ENCODE measurements at regions not wholly inside any gene's neighbourhood (a gene's known extent, or its start where the extent isn't known, plus 50 kb on each side); places are given as distances from the start of the nearest gene placed in this dataset.

DNA sequence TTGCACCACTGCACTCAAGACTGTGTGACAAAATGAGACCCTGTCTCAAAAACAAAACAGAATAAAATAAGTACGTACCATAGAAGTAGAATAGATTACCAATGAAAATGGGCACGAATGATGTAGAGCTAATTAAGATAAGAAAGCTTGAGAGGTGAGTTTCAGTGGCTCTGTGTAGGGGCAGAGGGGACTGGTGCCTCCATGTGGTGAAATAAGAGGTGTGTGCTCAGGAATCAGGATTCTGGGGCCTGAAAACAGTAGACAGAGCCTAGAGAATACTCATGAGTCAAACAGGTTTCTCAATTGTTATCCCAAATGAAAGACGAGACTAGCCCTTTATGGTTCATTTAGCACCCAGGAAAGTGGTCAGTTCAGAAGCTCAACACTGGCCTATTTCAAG lies 1145.1 kb downstream of the FLRT2 start:
- Histone ChIP-seq H3K23ac (ENCODE audit: low read depth, low read length) (no peak overlapping the region), H3K9ac (ENCODE audit: low read depth, low read length) (no peak overlapping the region), H3K4me2 (ENCODE audit: low read depth, low read length) (no peak overlapping the region), H2AK9ac (replicated peaks; ENCODE audit: low read depth, low read length, poor library complexity) (no peak overlapping the region), H3K18ac (ENCODE audit: low read depth, low read length) (no peak overlapping the region), H3K56ac (ENCODE audit: extremely low read depth, insufficient read depth, low read length) (no peak overlapping the region), H3K9me3 (ENCODE audit: control insufficient read depth, insufficient read depth, low read length) (no peaks in the 10 kb centered on the region), H3K14ac (replicated peaks; ENCODE audit: low read depth, low read length) (no peak overlapping the region), H2AK5ac (ENCODE audit: low read depth, low read length) (no peak overlapping the region), H4K8ac (ENCODE audit: low read depth in 2 of 2, low read length in 2 of 2) (no peak overlapping the region), H3K4me3 (ENCODE audit: insufficient read depth, low read depth, low read length) (no peak overlapping the region), H4K5ac (ENCODE audit: low read depth, low read length) (no peak overlapping the region), H3K79me1 (ENCODE audit: low read depth in 1 of 2, low read length in 2 of 2) (no peaks in the 10 kb centered on the region), H2AFZ (replicated peaks; ENCODE audit: low read length, poor library complexity) (no peak overlapping the region), H2BK15ac (ENCODE audit: low read depth, low read length) (no peak overlapping the region), H2BK20ac (ENCODE audit: low read depth, low read length) (no peak overlapping the region), H4K20me1 (ENCODE audit: insufficient read depth, low read length) (no peaks in the 10 kb centered on the region), H3K27me3 (ENCODE audit: control insufficient read depth, insufficient read depth, low read length) (no peaks in the 10 kb centered on the region), H3K9me1 (ENCODE audit: insufficient read depth, low read length) (peaks cover 3% of the 10 kb centered on the region; the same call in 1 of the 2 replicates), H2BK5ac (ENCODE audit: low read depth, low read length, poor library complexity, severe bottlenecking) (no peak overlapping the region), H2BK120ac (ENCODE audit: low read depth, low read length) (no peak overlapping the region), H3K4ac (ENCODE audit: low read depth, low read length) (no peak overlapping the region), H3K4me1 (ENCODE audit: control insufficient read depth, insufficient read depth, low read length) (peaks cover 4% of the 10 kb centered on the region), H3K27ac (ENCODE audit: insufficient read depth, low read length) (no peak overlapping the region), H3K36me3 (ENCODE audit: control insufficient read depth, insufficient read depth, low read length) (no peaks in the 10 kb centered on the region), H4K91ac (ENCODE audit: insufficient read depth, low read depth, low read length) (no peak overlapping the region; the same call in 1 of the 2 replicates)
- no CpG with 5 or more reads among the region's 3 CpGs for WGBS, 2 experiments (ENCODE audit: extremely low coverage in 2 of 2, insufficient read length in 1 of 2)
- dilution Hi-C loops (cut with HindIII; ENCODE audit: low sequenced_read_pairs, unreplicated experiment) = no loop called here
- in situ Hi-C loops (cut with MboI; ENCODE audit: low sequenced_read_pairs) = no loop called here
- ATAC-seq (ENCODE audit: low read depth) (no peak), DNase-seq (no peak)
- ChIA-PET CTCF (no interaction called here), POLR2A (ENCODE audit: unreplicated experiment) (no interaction called here)
- BruUV-seq (replicated peaks) = no TSS peak
- TF ChIP-seq CHD1 (IDR thresholded peaks at IDR 0.05; ENCODE audit: low read depth, low read length) (no peak), RAD21 (IDR thresholded peaks at IDR 0.05; ENCODE audit: low read length) (no peak), RFX5 (IDR thresholded peaks at IDR 0.05; ENCODE audit: low read depth, low read length) (no peak), SMC3 (IDR thresholded peaks at IDR 0.05; ENCODE audit: low read depth, low read length) (no peak), MXI1 (IDR thresholded peaks at IDR 0.05; ENCODE audit: borderline replicate concordance, low read depth, low read length) (no peak), MAFK (IDR thresholded peaks at IDR 0.05; ENCODE audit: low read depth, low read length) (no peak), FOS (IDR thresholded peaks at IDR 0.05; ENCODE audit: low read depth, low read length) (no peak), BHLHE40 (IDR thresholded peaks at IDR 0.05; ENCODE audit: low read depth, low read length) (no peak), ELK1 (IDR thresholded peaks at IDR 0.05; ENCODE audit: borderline replicate concordance, low read depth, low read length) (no peak), USF2 (IDR thresholded peaks at IDR 0.05; ENCODE audit: low read depth, low read length) (no peak)
- intact Hi-C loops (cut with micrococcal nuclease) = no loop called here

Measured in IMR-90 (cell line).